B cell (primary cell): ENCODE measurements at regions not wholly inside any gene's neighbourhood (a gene's known extent, or its start where the extent isn't known, plus 50 kb on each side); places are given as distances from the start of the nearest gene placed in this dataset.

ENCODE experiments used
- ATAC-seq: fragments of 200-7000 bp; cut with Tn5 transposase; one replicate; pipeline ENCODE4 v1.10.0; 2021; ENCODE audit warnings: low read depth, mild to moderate bottlenecking, moderate number of reproducible peaks, moderate library complexity
- CTCF ChIA-PET: fragments of 350-600 bp; sonication (Branson Sonifier 250); formaldehyde crosslinking; loops from one replicate; lab custom pipeline; 2021; ENCODE audit warnings: antibody characterized with exemption, inconsistent platforms; lab: Charles Lee
- POLR2A ChIA-PET: fragments of 350-600 bp; sonication (Branson Sonifier 250); formaldehyde crosslinking; loops from one replicate; lab custom pipeline; 2021; ENCODE audit warnings: antibody characterized with exemption; lab: Charles Lee
- DNase-seq: peaks from one replicate; pipeline ENCODE4 v3.0.0; 2013
- H2AFZ ChIP-seq: 2 replicates; pipeline ENCODE4 v1.6.1; 2012; ENCODE audit warnings: mild to moderate bottlenecking, low read depth, low read length; ENCODE audit not compliant: insufficient read depth, poor library complexity, severe bottlenecking
- H3K27ac ChIP-seq, 2 donors: 1 replicate in 1 of 2; 2 replicates in 1 of 2; pipeline ENCODE4 v1.5.1; 2012 to 2013; ENCODE audit warnings: low read length in 2 of 2, mild to moderate bottlenecking in 2 of 2, moderate library complexity in 1 of 2
- H3K27me3 ChIP-seq, 4 experiments: fragments of 200-600 bp in 1 of 4; sonication (generic) in 1 of 4; replicated peaks in 1 of 4; 1 replicate in 2 of 4; 2 replicates in 2 of 4; pipeline versions ENCODE4 v1.6.1 to v1.7.0; 2013 to 2016; ENCODE audit warnings: low read length in 3 of 4, mild to moderate bottlenecking in 2 of 4, mixed read lengths in 1 of 4, moderate library complexity in 1 of 4; ENCODE audit not compliant: insufficient read depth in 4 of 4, control insufficient read depth in 3 of 4; ENCODE audit errors: control extremely low read depth in 1 of 4
- H3K36me3 ChIP-seq, 2 experiments: replicated peaks in 1 of 2; 1 replicate in 1 of 2; 2 replicates in 1 of 2; pipeline versions ENCODE4 v1.6.1 to v1.7.1; 2013; ENCODE audit warnings: low read length in 1 of 2; ENCODE audit not compliant: insufficient read depth in 2 of 2, control insufficient read depth in 1 of 2; ENCODE audit errors: control extremely low read depth in 1 of 2, extremely low read depth in 1 of 2
- H3K4me1 ChIP-seq, 2 donors: fragments of 200-600 bp in 1 of 2; sonication (generic) in 1 of 2; 1 replicate in 1 of 2; 2 replicates in 1 of 2; pipeline versions ENCODE4 v1.5.1 to v1.6.1; 2013 to 2017; ENCODE audit warnings: low read length in 2 of 2; ENCODE audit not compliant: control insufficient read depth in 2 of 2, insufficient read depth in 2 of 2
- H3K4me2 ChIP-seq: replicated peaks from 2 replicates; pipeline ENCODE3; 2012; ENCODE audit warnings: mild to moderate bottlenecking, low read depth, low read length; ENCODE audit not compliant: poor library complexity, severe bottlenecking
- H3K4me3 ChIP-seq, 5 experiments: fragments of 200-600 bp in 1 of 5; sonication (generic) in 1 of 5; 1 replicate in 3 of 5; 2 replicates in 2 of 5; pipeline versions ENCODE4 v1.5.1 to v1.7.0; 2011 to 2016; ENCODE audit warnings: low read length in 4 of 5, mild to moderate bottlenecking in 4 of 5, low read depth in 2 of 5, control low read depth in 1 of 5, moderate library complexity in 1 of 5; ENCODE audit not compliant: insufficient read depth in 1 of 5; ENCODE audit errors: control extremely low read depth in 1 of 5, extremely low read depth in 1 of 5
- H3K79me2 ChIP-seq: fragments of 200-600 bp; sonication (generic); one replicate; pipeline ENCODE4 v1.6.0; 2016; ENCODE audit warnings: low read length; ENCODE audit not compliant: control insufficient read depth, insufficient read depth
- H3K9ac ChIP-seq: fragments of 200-600 bp; sonication (generic); 2 replicates; pipeline ENCODE4 v1.6.1; 2017; ENCODE audit warnings: mild to moderate bottlenecking, low read length, moderate library complexity
- H3K9me3 ChIP-seq, 3 donors: one replicate each; pipeline versions ENCODE4 v1.6.1 to v1.7.1; 2013; ENCODE audit warnings: low read length in 2 of 3; ENCODE audit not compliant: control insufficient read depth in 2 of 3, insufficient read depth in 1 of 3; ENCODE audit errors: control extremely low read depth in 1 of 3
- H4K20me1 ChIP-seq: 2 replicates; pipeline ENCODE4 v1.6.0; 2012; ENCODE audit warnings: mild to moderate bottlenecking, low read length; ENCODE audit not compliant: insufficient read depth, control insufficient read depth, poor library complexity, severe bottlenecking
- H3K27ac Mint-ChIP-seq: one replicate; pipeline ENCODE4 v1.8.0; 2021; ENCODE audit warnings: mixed read lengths
- H3K27me3 Mint-ChIP-seq: one replicate; pipeline ENCODE4 v1.8.0; 2021; ENCODE audit warnings: mixed read lengths
- H3K4me1 Mint-ChIP-seq: one replicate; pipeline ENCODE4 v1.8.0; 2021; ENCODE audit warnings: mixed read lengths
- H3K4me3 Mint-ChIP-seq: one replicate; pipeline ENCODE4 v1.8.0; 2021; ENCODE audit warnings: mixed read lengths
- H3K9me3 Mint-ChIP-seq: one replicate; pipeline ENCODE4 v1.8.0; 2022; ENCODE audit warnings: mixed read lengths; ENCODE audit not compliant: insufficient read depth
- CTCF ChIP-seq: fragments of 200-600 bp; IDR thresholded peaks from one replicate; pipeline ENCODE4 v1.8.0; 2022; ENCODE audit warnings: antibody characterized with exemption, mild to moderate bottlenecking
- EZH2 ChIP-seq: IDR thresholded peaks from 2 replicates; pipeline ENCODE4 v1.6.1; 2012; ENCODE audit warnings: borderline replicate concordance, low read depth, mild to moderate bottlenecking, moderate library complexity, low read length; ENCODE audit not compliant: insufficient read depth, poor library complexity, severe bottlenecking
- WGBS: methylation state at CpG from one replicate; pipeline ENCODE4 v1.1.5; 2013; ENCODE audit warnings: missing lambda C conversion rate; ENCODE audit not compliant: insufficient coverage; 5-methylcytosine and 5-hydroxymethylcytosine counted together
- intact Hi-C: fragments of 100-400 bp; cut with micrococcal nuclease; formaldehyde crosslinking; loops from one replicate; pipeline ENCODE4 v1.10.0; 2022

- Histone ChIP-seq H3K79me2 (no peaks in the 10 kb centered on the region), H3K4me2 (no peak overlapping the region), H3K9ac (no peak overlapping the region), H3K36me3 (no peaks in the 10 kb centered on the region), H3K27ac (no peak overlapping the region), H3K9me3 (no peaks in the 10 kb centered on the region), H4K20me1 (no peaks in the 10 kb centered on the region), H3K27me3 (peaks cover 0 to 8% (median 2%) of the 10 kb centered on the region in 4 experiments), H2AFZ (no peak overlapping the region), H3K4me1 (no peaks in the 10 kb centered on the region), H3K4me3 (no peak overlapping the region)
- no peaks in the 10 kb centered on the region for H3K4me1 Mint-ChIP-seq
- H3K4me3 Mint-ChIP-seq: no peak overlapping the region
- no peak for TF ChIP-seq EZH2
- TF ChIP-seq CTCF: no peak
- CTCF ChIA-PET: no interaction called here
- ATAC-seq (no peak), DNase-seq (no peak)
- H3K27ac Mint-ChIP-seq: no peak overlapping the region
- no peaks in the 10 kb centered on the region for H3K9me3 Mint-ChIP-seq
- intact Hi-C loops: no loop called here
- peaks cover 25% of the 10 kb centered on the region for H3K27me3 Mint-ChIP-seq
- no CpG with 5 or more reads among the region's 4 CpGs for WGBS
- POLR2A ChIA-PET: no interaction called here
Observed at GRCh38 chr12:107163413-107163812, 70.1 kb upstream of the CRY1 start.

DNA sequence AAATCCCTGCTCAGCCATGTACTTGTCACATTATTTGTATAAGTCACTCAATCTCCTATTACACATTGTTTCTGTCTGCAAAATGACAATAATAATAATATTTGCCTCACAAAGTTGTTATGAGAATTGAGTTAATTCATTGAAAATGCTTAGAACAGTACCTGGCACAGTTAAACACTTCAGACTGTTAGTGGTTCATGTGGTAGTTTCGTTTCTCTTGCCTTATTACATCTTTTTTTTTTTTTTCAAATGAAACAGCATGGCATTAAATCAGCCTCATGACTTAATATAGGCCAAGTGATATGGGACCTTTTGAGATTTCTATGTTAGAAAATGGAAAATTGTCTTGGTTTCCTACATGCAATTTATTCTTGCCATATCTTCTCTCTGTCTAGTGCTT, 71.0 kb upstream of the CRY1 start:
- Histone ChIP-seq H2AFZ (no peak overlapping the region), H3K9me3 (no peaks in the 10 kb centered on the region), H3K4me1 (no peaks in the 10 kb centered on the region), H4K20me1 (no peaks in the 10 kb centered on the region), H3K79me2 (no peaks in the 10 kb centered on the region), H3K36me3 (no peaks in the 10 kb centered on the region), H3K9ac (no peak overlapping the region), H3K27me3 (peaks cover 0 to 8% (median 2%) of the 10 kb centered on the region in 4 experiments), H3K4me2 (no peak overlapping the region), H3K4me3 (no peak overlapping the region), H3K27ac (no peak overlapping the region)
- Mint-ChIP-seq H3K27ac (no peak overlapping the region), H3K4me3 (no peak overlapping the region), H3K27me3 (peaks cover 31% of the 10 kb centered on the region), H3K4me1 (no peaks in the 10 kb centered on the region), H3K9me3 (no peaks in the 10 kb centered on the region)
- ATAC-seq (no peak), DNase-seq (no peak)
- ChIA-PET CTCF (no interaction called here), POLR2A (no interaction called here)
- TF ChIP-seq CTCF (no peak), EZH2 (no peak)
- intact Hi-C loops: no loop called here
- no CpG with 5 or more reads among the region's 1 CpG for whole genome bisulfite sequencing
